HEK293T (cell line): ENCODE measurements at regions not wholly inside any gene's neighbourhood (a gene's known extent, or its start where the extent isn't known, plus 50 kb on each side); places are given as distances from the start of the nearest gene placed in this dataset.
"Not testable (repeated sequence)": the region's sequence is repeated elsewhere in the genome, so short reads cannot be mapped to it uniquely, and the experiment has no call there.

ENCODE experiments used
- ARNT ChIP-seq: fragments of 450-650 bp; IDR thresholded peaks from 2 replicates; pipeline ENCODE4 v1.6.1; 2017; ENCODE audit warnings: mild to moderate bottlenecking
- BHLHE40 ChIP-seq: fragments of 450-650 bp; IDR thresholded peaks from 2 replicates; pipeline ENCODE4 v1.6.1; 2016; ENCODE audit warnings: mild to moderate bottlenecking, moderate library complexity, borderline replicate concordance
- CTBP1 ChIP-seq: fragments of 450-650 bp; IDR thresholded peaks from 2 replicates; pipeline ENCODE4 v1.6.1; 2016; ENCODE audit warnings: borderline replicate concordance
- ELF4 ChIP-seq: fragments of 450-650 bp; IDR thresholded peaks from 2 replicates; pipeline ENCODE4 v1.6.1; 2017; ENCODE audit warnings: antibody characterized with exemption
- FOXA1 ChIP-seq: fragments of 450-650 bp; IDR thresholded peaks from 2 replicates; pipeline ENCODE4 v1.6.1; 2016; ENCODE audit warnings: mild to moderate bottlenecking
- FOXK2 ChIP-seq: fragments of 450-650 bp; IDR thresholded peaks from 2 replicates; pipeline ENCODE4 v1.6.1; 2016; ENCODE audit warnings: mild to moderate bottlenecking
- FOXM1 ChIP-seq: fragments of 450-650 bp; IDR thresholded peaks from 2 replicates; pipeline ENCODE4 v1.6.1; 2017; ENCODE audit warnings: mild to moderate bottlenecking, borderline replicate concordance
- LEF1 ChIP-seq: fragments of 450-650 bp; IDR thresholded peaks from 2 replicates; pipeline ENCODE4 v1.6.1; 2017; ENCODE audit warnings: mild to moderate bottlenecking, borderline replicate concordance
- NFRKB ChIP-seq: fragments of 450-650 bp; IDR thresholded peaks from 2 replicates; pipeline ENCODE4 v1.6.1; 2016; ENCODE audit warnings: mild to moderate bottlenecking, moderate library complexity
- SP1 ChIP-seq: fragments of 450-650 bp; IDR thresholded peaks from 2 replicates; pipeline ENCODE4 v1.6.1; 2017
- SUZ12 ChIP-seq: fragments of 450-650 bp; IDR thresholded peaks from 2 replicates; pipeline ENCODE4 v1.6.1; 2016; ENCODE audit warnings: mild to moderate bottlenecking
- TARDBP ChIP-seq: fragments of 450-650 bp; IDR thresholded peaks from 2 replicates; pipeline ENCODE4 v1.6.1; 2016
- ZNF384 ChIP-seq: fragments of 450-650 bp; IDR thresholded peaks from 2 replicates; pipeline ENCODE4 v1.6.1; 2016
- TF ChIP-seq, protein P1 (sequence below): fragments of 450-650 bp; IDR thresholded peaks from 2 replicates; pipeline ENCODE4 v1.6.1; 2016

DNA sequence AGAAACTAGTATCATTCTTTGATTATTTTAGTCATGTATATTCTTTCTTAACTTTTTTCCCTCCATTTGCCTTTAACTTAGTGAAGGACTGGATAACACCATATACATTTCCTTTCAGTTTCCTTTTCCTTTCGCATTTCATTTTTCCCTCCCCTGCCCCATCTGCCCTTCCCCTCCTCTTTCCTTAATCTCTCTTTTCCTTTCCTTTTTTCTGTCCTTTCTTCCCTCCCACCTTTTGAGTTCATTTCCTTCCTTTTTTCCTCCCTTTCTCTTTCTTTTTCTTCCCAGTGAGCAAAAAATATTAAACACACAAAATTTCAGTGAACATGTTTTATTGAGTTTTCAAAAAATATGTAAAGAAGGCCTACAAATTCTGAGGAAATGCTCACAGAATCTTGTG lies 373.3 kb downstream of the SRGAP2C start:
- TF ChIP-seq TARDBP, CTBP1, BHLHE40, SUZ12, NFRKB, ZNF384, FOXK2, LEF1, SP1, FOXM1, FOXA1, ARNT, ELF4: not testable (repeated sequence)
- TF ChIP-seq, protein P1, sequence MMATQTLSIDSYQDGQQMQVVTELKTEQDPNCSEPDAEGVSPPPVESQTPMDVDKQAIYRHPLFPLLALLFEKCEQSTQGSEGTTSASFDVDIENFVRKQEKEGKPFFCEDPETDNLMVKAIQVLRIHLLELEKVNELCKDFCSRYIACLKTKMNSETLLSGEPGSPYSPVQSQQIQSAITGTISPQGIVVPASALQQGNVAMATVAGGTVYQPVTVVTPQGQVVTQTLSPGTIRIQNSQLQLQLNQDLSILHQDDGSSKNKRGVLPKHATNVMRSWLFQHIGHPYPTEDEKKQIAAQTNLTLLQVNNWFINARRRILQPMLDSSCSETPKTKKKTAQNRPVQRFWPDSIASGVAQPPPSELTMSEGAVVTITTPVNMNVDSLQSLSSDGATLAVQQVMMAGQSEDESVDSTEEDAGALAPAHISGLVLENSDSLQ: not testable (repeated sequence)
